Astrocyte (in vitro differentiated cells and primary cell): ENCODE measurements at regions not wholly inside any gene's neighbourhood (a gene's known extent, or its start where the extent isn't known, plus 50 kb on each side); places are given as distances from the start of the nearest gene placed in this dataset.

ENCODE experiments used
- DNase-seq: peaks from one replicate; pipeline ENCODE4 v3.0.0-alpha.2; 2010; ENCODE audit warnings: low read depth
- FAIRE-seq: peaks from 2 replicates; lab custom pipeline; 2011; peaks lifted over from hg19 to GRCh38; lab: Jason Lieb, UNC
- H2AFZ ChIP-seq: 2 replicates; pipeline ENCODE4 v1.6.0; 2012; ENCODE audit warnings: low read depth, low read length, inconsistent platforms
- H3K27ac ChIP-seq: 2 replicates; pipeline ENCODE4 v1.5.1; 2011; ENCODE audit warnings: low read depth, low read length, inconsistent platforms
- H3K27me3 ChIP-seq: 2 replicates; pipeline ENCODE4 v1.6.0; 2011; ENCODE audit warnings: low read length, inconsistent platforms; ENCODE audit not compliant: insufficient read depth
- H3K36me3 ChIP-seq: 2 replicates; pipeline ENCODE4 v1.5.1; 2011; ENCODE audit warnings: low read length, inconsistent platforms; ENCODE audit not compliant: insufficient read depth
- H3K4me1 ChIP-seq: 2 replicates; pipeline ENCODE4 v1.5.1; 2011; ENCODE audit warnings: low read length, inconsistent platforms; ENCODE audit not compliant: insufficient read depth
- H3K4me2 ChIP-seq: 2 replicates; pipeline ENCODE4 v1.6.0; 2012; ENCODE audit warnings: low read length, inconsistent platforms
- H3K4me3 ChIP-seq: 2 replicates; pipeline ENCODE4 v1.5.1; 2011; ENCODE audit warnings: low read depth, mild to moderate bottlenecking, low read length, inconsistent platforms; ENCODE audit not compliant: insufficient read depth
- H3K79me2 ChIP-seq: 2 replicates; pipeline ENCODE4 v1.6.0; 2012; ENCODE audit warnings: mild to moderate bottlenecking, low read length, inconsistent platforms; ENCODE audit not compliant: insufficient read depth
- H3K9ac ChIP-seq: 2 replicates; pipeline ENCODE4 v1.6.0; 2012; ENCODE audit warnings: mild to moderate bottlenecking, low read length, inconsistent platforms
- H3K9me3 ChIP-seq: 2 replicates; pipeline ENCODE4 v1.5.1; 2012; ENCODE audit warnings: low read depth, mild to moderate bottlenecking, low read length, inconsistent platforms; ENCODE audit not compliant: insufficient read depth
- H4K20me1 ChIP-seq: 2 replicates; pipeline ENCODE4 v1.6.0; 2012; ENCODE audit warnings: low read length, inconsistent platforms; ENCODE audit not compliant: insufficient read depth
- H3K27ac Mint-ChIP-seq: one replicate; pipeline ENCODE4 v1.8.0; 2021; ENCODE audit warnings: mild to moderate bottlenecking, mixed read lengths; ENCODE audit not compliant: unreplicated experiment
- H3K27me3 Mint-ChIP-seq: one replicate; pipeline ENCODE4 v1.8.0; 2021; ENCODE audit warnings: low read depth, mixed read lengths; ENCODE audit not compliant: unreplicated experiment
- H3K36me3 Mint-ChIP-seq: one replicate; pipeline ENCODE4 v1.8.0; 2021; ENCODE audit warnings: low read depth, mixed read lengths; ENCODE audit not compliant: unreplicated experiment
- H3K4me1 Mint-ChIP-seq: one replicate; pipeline ENCODE4 v1.8.0; 2021; ENCODE audit warnings: low read depth, mixed read lengths; ENCODE audit not compliant: unreplicated experiment
- H3K4me3 Mint-ChIP-seq: one replicate; pipeline ENCODE4 v1.8.0; 2021; ENCODE audit warnings: mild to moderate bottlenecking, moderate library complexity, mixed read lengths; ENCODE audit not compliant: unreplicated experiment
- H3K9me3 Mint-ChIP-seq: one replicate; pipeline ENCODE4 v1.8.0; 2021; ENCODE audit warnings: mild to moderate bottlenecking, mixed read lengths; ENCODE audit not compliant: unreplicated experiment
- EZH2 ChIP-seq: IDR thresholded peaks from 2 replicates; pipeline ENCODE4 v1.6.1; 2012; ENCODE audit warnings: mild to moderate bottlenecking, low read length, inconsistent platforms; ENCODE audit not compliant: insufficient read depth
- TF ChIP-seq, protein P1 (sequence below): IDR thresholded peaks from 2 replicates; pipeline ENCODE4 v1.5.1; 2011; ENCODE audit warnings: low read depth, mild to moderate bottlenecking, inconsistent platforms, low read length, moderate library complexity; ENCODE audit not compliant: insufficient read depth

DNA sequence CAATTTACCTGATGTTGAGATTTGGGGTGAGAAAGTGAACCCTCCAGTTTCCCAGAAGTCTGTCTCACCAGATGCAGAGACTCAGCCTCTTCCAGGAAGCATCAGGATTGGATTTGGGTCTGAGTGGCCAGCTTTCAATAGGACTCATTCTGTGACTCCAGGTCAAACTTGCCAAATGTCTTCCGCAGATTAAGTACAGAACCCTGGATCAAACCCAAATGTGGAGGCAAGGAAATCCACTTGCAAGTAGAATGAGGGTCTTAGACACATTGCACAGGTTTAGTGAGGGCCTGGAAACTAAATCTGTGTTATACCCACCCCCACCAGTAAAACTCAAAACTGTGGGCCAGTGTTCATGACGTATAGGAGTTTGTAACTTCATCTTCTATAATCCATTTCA lies 372.2 kb upstream of the MGMT start:
- H3K9me3 Mint-ChIP-seq, result no peaks in the 10 kb centered on the region
- Histone ChIP-seq H3K27me3 (no peaks in the 10 kb centered on the region), H3K27ac (no peak overlapping the region), H3K9ac (no peak overlapping the region), H3K4me1 (peaks cover 4% of the 10 kb centered on the region), H3K9me3 (peaks cover 4% of the 10 kb centered on the region), H4K20me1 (no peaks in the 10 kb centered on the region), H3K4me3 (no peak overlapping the region), H3K4me2 (no peak overlapping the region), H3K36me3 (no peaks in the 10 kb centered on the region), H2AFZ (no peak overlapping the region), H3K79me2 (no peaks in the 10 kb centered on the region)
- peaks cover 4% of the 10 kb centered on the region for H3K4me1 Mint-ChIP-seq
- no peak overlapping the region for H3K4me3 Mint-ChIP-seq
- FAIRE-seq, result no peak
- H3K27me3 Mint-ChIP-seq, result peaks cover 22% of the 10 kb centered on the region
- H3K36me3 Mint-ChIP-seq, result no peaks in the 10 kb centered on the region
- no peak overlapping the region for H3K27ac Mint-ChIP-seq
- no peak for TF ChIP-seq EZH2
- TF ChIP-seq, protein P1, sequence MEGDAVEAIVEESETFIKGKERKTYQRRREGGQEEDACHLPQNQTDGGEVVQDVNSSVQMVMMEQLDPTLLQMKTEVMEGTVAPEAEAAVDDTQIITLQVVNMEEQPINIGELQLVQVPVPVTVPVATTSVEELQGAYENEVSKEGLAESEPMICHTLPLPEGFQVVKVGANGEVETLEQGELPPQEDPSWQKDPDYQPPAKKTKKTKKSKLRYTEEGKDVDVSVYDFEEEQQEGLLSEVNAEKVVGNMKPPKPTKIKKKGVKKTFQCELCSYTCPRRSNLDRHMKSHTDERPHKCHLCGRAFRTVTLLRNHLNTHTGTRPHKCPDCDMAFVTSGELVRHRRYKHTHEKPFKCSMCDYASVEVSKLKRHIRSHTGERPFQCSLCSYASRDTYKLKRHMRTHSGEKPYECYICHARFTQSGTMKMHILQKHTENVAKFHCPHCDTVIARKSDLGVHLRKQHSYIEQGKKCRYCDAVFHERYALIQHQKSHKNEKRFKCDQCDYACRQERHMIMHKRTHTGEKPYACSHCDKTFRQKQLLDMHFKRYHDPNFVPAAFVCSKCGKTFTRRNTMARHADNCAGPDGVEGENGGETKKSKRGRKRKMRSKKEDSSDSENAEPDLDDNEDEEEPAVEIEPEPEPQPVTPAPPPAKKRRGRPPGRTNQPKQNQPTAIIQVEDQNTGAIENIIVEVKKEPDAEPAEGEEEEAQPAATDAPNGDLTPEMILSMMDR, result no peak
- DNase-seq, result no peak

DNA sequence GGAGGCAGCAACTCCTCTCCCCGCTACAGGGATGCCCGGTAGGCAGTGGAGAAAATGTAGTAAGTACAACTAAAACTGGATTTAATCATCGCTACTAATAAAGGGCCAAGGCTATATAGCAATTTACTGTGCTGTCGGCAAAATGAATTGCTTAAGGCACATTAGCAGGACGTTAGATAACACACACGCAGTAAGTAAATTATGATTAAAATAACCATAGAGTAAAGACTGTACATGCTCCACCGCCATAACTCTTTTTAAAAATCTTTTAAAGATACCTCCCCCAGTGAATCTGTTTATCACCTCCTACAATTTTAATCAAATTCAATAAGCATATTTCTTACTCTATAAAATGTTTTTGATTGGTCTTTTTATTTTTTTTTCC lies 371.4 kb upstream of the MGMT start:
- DNase-seq (no peak), FAIRE-seq (no peak)
- no peaks in the 10 kb centered on the region for H3K36me3 Mint-ChIP-seq
- H3K9me3 ChIP-seq, result peaks cover 6% of the 10 kb centered on the region
- no peaks in the 10 kb centered on the region for H3K36me3 ChIP-seq
- H3K27me3 Mint-ChIP-seq, result peaks cover 28% of the 10 kb centered on the region
- H3K4me1 ChIP-seq, result peaks cover 4% of the 10 kb centered on the region
- no peak overlapping the region for H3K27ac ChIP-seq
- no peaks in the 10 kb centered on the region for H3K9me3 Mint-ChIP-seq
- H3K4me3 Mint-ChIP-seq, result no peak overlapping the region
- TF ChIP-seq, protein P1, result no peak
- TF ChIP-seq EZH2, result no peak
- H3K4me1 Mint-ChIP-seq, result peaks cover 4% of the 10 kb centered on the region
- H3K4me3 ChIP-seq, result no peak overlapping the region
- H3K27me3 ChIP-seq, result no peaks in the 10 kb centered on the region
- no peaks in the 10 kb centered on the region for H4K20me1 ChIP-seq
- H2AFZ ChIP-seq, result no peak overlapping the region
- no peaks in the 10 kb centered on the region for H3K79me2 ChIP-seq
- H3K27ac Mint-ChIP-seq, result no peak overlapping the region
- no peak overlapping the region for H3K4me2 ChIP-seq
- no peak overlapping the region for H3K9ac ChIP-seq

DNA sequence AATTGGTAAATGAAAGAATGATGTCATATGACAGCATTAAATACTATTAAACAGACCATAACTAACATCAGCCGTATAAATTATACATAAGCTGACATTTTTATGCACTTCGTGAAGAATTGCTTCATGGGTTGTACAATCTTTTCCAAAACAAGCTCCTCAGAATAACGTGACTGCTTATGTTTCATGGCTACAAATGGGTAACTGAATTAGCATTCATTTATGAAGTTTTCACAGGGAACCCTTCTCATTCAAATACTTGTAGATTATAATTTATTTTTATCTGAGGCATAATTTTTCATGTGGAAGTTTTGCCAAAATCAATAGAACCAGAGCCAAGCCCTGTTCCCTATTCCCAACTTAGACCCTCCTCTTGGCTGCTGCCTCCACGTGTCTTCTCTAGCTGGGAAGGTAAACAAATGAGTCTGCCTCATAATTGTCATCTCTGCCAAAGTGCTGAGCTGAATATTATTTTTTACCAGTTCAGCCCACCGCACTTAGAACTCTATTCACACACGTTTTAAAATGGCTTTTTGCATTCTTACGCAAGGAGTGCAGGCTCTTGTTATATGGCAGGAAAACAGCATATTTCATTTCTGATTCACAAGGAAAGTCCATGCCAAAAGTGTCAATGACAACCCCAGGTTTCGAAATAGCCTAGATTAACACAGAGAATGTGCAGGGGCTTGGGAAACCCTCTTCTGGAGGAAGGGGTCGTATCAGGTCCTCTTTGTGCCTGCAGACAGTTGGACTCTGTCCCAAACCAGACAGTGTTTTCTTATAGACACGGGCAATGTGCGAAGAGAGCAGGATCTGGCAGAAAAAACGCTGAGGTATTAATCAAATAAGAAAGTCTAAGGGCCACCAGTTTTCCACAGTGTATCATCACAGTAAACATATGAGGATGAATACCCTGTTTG lies 370.7 kb upstream of the MGMT start:
- Histone ChIP-seq H2AFZ (no peak overlapping the region), H3K27ac (no peak overlapping the region), H3K4me3 (no peak overlapping the region), H4K20me1 (no peaks in the 10 kb centered on the region), H3K9ac (no peak overlapping the region), H3K9me3 (peaks cover 6% of the 10 kb centered on the region), H3K36me3 (no peaks in the 10 kb centered on the region), H3K4me2 (peak overlapping the region; percentile 18), H3K4me1 (peaks cover 4% of the 10 kb centered on the region), H3K27me3 (no peaks in the 10 kb centered on the region), H3K79me2 (no peaks in the 10 kb centered on the region)
- FAIRE-seq (no peak), DNase-seq (peak; percentile 6)
- Mint-ChIP-seq H3K36me3 (no peaks in the 10 kb centered on the region), H3K4me1 (peaks cover 7% of the 10 kb centered on the region), H3K4me3 (no peak overlapping the region), H3K9me3 (no peaks in the 10 kb centered on the region), H3K27ac (no peak overlapping the region), H3K27me3 (peaks cover 28% of the 10 kb centered on the region)
- TF ChIP-seq, protein P1, result no peak
- TF ChIP-seq EZH2, result no peak
